Germinal center (tissue), 1 donor: ENCODE measurements at regions not wholly inside any gene's neighbourhood (a gene's known extent, or its start where the extent isn't known, plus 50 kb on each side); places are given as distances from the start of the nearest gene placed in this dataset.
"Not testable (repeated sequence)": the region's sequence is repeated elsewhere in the genome, so short reads cannot be mapped to it uniquely, and the experiment has no call there.

Experiments
- DNase-seq: peaks from one replicate; pipeline ENCODE4 v3.0.0; 2012; ENCODE audit warnings: mixed read lengths, low spot score

- DNase-seq, result no peak
Measured at GRCh38 chr4:17236686-17237085, 275.2 kb downstream of the QDPR start.

GRCh38 chr4:17234678-17235077 is 277.2 kb downstream of the QDPR start:
- DNase-seq, result no peak

GRCh38 chr4:17232566-17233253 is 279.2 kb downstream of the QDPR start:
- no peak for DNase-seq

- DNase-seq, result not testable (repeated sequence)
Measured at GRCh38 chr4:17231880-17232475, 279.9 kb downstream of the QDPR start.

GRCh38 chr4:17230727-17231126 is 281.2 kb downstream of the QDPR start:
- DNase-seq, result no peak

GRCh38 chr4:17220816-17221215 is 291.1 kb downstream of the QDPR start:
- DNase-seq, result no peak

GRCh38 chr4:17218786-17219185 is 293.1 kb downstream of the QDPR start:
- no peak for DNase-seq

GRCh38 chr4:17206829-17207801 is 304.8 kb downstream of the QDPR start:
- no peak for DNase-seq

- DNase-seq, result no peak
Measured at GRCh38 chr4:17204908-17205307, 306.5 kb upstream of the LDB2 start.

GRCh38 chr4:17203797-17204196 is 305.4 kb upstream of the LDB2 start:
- no peak for DNase-seq

- no peak for DNase-seq
Measured at GRCh38 chr4:17197070-17197469, 298.6 kb upstream of the LDB2 start.

- DNase-seq, result no peak
Measured at GRCh38 chr4:17195461-17196275, 297.2 kb upstream of the LDB2 start.

- no peak for DNase-seq
Measured at GRCh38 chr4:17194586-17194985, 296.1 kb upstream of the LDB2 start.

- no peak for DNase-seq
Measured at GRCh38 chr4:17189759-17190158, 291.3 kb upstream of the LDB2 start.

GRCh38 chr4:17189401-17189720 is 290.9 kb upstream of the LDB2 start:
- DNase-seq, result no peak

- no peak for DNase-seq
Measured at GRCh38 chr4:17188547-17189400, 290.3 kb upstream of the LDB2 start.

- DNase-seq, result no peak
Measured at GRCh38 chr4:17188125-17188524, 289.7 kb upstream of the LDB2 start.

- no peak for DNase-seq
Measured at GRCh38 chr4:17187003-17187402, 288.6 kb upstream of the LDB2 start.

GRCh38 chr4:17182888-17183287 is 284.4 kb upstream of the LDB2 start:
- DNase-seq, result no peak

GRCh38 chr4:17174751-17175150 is 276.3 kb upstream of the LDB2 start:
- DNase-seq, result no peak

- DNase-seq, result no peak
Measured at GRCh38 chr4:17173300-17173699, 274.9 kb upstream of the LDB2 start.
